Thymus (tissue), 11 donors: ENCODE measurements at regions not wholly inside any gene's neighbourhood (a gene's known extent, or its start where the extent isn't known, plus 50 kb on each side); places are given as distances from the start of the nearest gene placed in this dataset.
"Not testable (repeated sequence)": the region's sequence is repeated elsewhere in the genome, so short reads cannot be mapped to it uniquely, and the experiment has no call there.

Experiments
- DNase-seq, 9 donors: peaks; one replicate each; pipeline ENCODE4 v3.0.0-alpha.2; 2013; ENCODE audit warnings: low spot score in 9 of 9, low read depth in 6 of 9, missing footprints in 1 of 9
- H3K27ac ChIP-seq, 2 donors: one replicate each; pipeline ENCODE4 v1.5.1; 2013; ENCODE audit warnings: control low read depth in 1 of 2, low read depth in 1 of 2, low read length in 1 of 2, mild to moderate bottlenecking in 1 of 2, moderate library complexity in 1 of 2
- H3K27me3 ChIP-seq, 2 donors: one replicate each; pipeline ENCODE4 v1.5.1; 2013; ENCODE audit warnings: low read length in 1 of 2; ENCODE audit not compliant: control insufficient read depth in 2 of 2, insufficient read depth in 1 of 2
- H3K36me3 ChIP-seq, 2 donors: one replicate each; pipeline ENCODE4 v1.5.1; 2013; ENCODE audit warnings: low read length in 1 of 2, mild to moderate bottlenecking in 1 of 2, moderate library complexity in 1 of 2; ENCODE audit not compliant: control insufficient read depth in 2 of 2, insufficient read depth in 2 of 2
- H3K4me1 ChIP-seq, 2 donors: one replicate each; pipeline ENCODE4 v1.5.1; 2013; ENCODE audit warnings: low read length in 2 of 2; ENCODE audit not compliant: control insufficient read depth in 2 of 2, insufficient read depth in 2 of 2
- H3K4me3 ChIP-seq, 2 donors: one replicate each; pipeline ENCODE4 v1.5.1; 2013; ENCODE audit warnings: low read length in 2 of 2, control low read depth in 1 of 2, mild to moderate bottlenecking in 1 of 2
- H3K9me3 ChIP-seq, 2 donors: one replicate each; pipeline ENCODE4 v1.5.1; 2013; ENCODE audit warnings: low read length in 1 of 2, mild to moderate bottlenecking in 1 of 2; ENCODE audit not compliant: control insufficient read depth in 2 of 2, insufficient read depth in 1 of 2
- WGBS: extraction: QIAGEN DNeasy Blood & Tissue Kit; methylation state at CpG from one replicate; pipeline ENCODE4 v1.1.7; 2013; 5-methylcytosine and 5-hydroxymethylcytosine counted together
- donor health status: healthy.

DNA sequence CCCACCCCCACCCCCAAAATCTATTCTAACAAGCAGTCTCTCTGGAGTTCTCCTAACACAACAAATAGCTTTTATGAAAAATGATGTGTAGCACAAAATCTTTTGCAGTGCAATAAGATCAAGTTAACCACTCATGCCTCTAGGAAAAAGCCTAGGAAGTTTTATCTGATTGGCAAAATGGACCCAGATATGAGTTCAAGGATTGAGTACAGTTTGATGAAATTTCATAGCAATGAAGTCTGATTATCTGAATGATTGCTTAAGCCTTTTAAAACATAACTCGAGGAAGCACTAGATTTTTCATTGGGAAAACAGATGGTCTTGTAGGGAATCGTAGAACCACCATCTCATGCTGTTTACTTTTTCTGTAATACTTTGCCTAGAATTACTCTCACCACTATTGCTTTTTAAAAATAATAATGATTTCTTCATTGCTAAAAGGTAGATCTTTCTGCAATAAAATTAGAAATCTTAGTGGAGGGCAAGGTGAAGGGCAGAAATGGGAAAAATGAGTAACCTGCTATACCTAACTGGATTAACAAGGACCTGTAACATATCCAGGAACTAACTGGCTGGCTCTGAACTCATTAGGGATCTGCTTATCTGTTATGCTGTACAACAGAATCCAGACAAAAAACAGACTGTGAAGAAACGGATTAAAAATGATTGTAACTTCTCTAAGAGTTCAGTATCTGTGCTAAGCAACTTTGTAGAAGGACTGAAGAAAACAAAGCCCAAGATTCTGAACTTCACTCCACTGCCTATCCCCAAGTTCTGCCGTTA lies 73.7 kb upstream of the ETAA1 start:
- WGBS: 90% methylated on average over 4 of the region's 4 CpGs
- Histone ChIP-seq H3K27me3 (no peaks in the 10 kb centered on the region), H3K4me1 (no peaks in the 10 kb centered on the region), H3K36me3 (no peaks in the 10 kb centered on the region), H3K9me3 (no peaks in the 10 kb centered on the region), H3K4me3 (no peak overlapping the region), H3K27ac (no peak overlapping the region)
- DNase-seq: no peak

DNA sequence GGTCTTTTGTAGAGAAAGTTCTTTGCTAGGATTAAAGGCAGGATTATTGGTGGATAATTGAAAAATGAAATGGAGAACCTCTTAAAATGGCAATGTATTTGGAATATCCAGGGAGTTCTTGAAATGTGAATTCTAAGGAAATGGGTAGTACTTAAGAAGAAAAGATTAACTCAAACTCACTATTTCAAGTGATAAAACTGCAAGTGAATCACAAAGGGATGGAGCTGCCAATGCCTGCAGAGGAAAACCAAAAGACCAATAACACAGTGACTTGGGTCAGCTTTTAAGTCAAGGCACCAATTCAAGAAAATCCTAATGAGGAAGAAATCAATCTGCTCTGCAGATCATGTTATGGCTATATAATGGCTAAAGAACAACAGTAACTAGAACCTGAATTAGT lies 67.6 kb upstream of the ETAA1 start:
- H3K27ac ChIP-seq: no peak overlapping the region
- no peak for DNase-seq
- H3K4me1 ChIP-seq: no peaks in the 10 kb centered on the region
- no peaks in the 10 kb centered on the region for H3K27me3 ChIP-seq
- no peaks in the 10 kb centered on the region for H3K9me3 ChIP-seq
- H3K36me3 ChIP-seq: no peaks in the 10 kb centered on the region
- H3K4me3 ChIP-seq: no peak overlapping the region

DNA sequence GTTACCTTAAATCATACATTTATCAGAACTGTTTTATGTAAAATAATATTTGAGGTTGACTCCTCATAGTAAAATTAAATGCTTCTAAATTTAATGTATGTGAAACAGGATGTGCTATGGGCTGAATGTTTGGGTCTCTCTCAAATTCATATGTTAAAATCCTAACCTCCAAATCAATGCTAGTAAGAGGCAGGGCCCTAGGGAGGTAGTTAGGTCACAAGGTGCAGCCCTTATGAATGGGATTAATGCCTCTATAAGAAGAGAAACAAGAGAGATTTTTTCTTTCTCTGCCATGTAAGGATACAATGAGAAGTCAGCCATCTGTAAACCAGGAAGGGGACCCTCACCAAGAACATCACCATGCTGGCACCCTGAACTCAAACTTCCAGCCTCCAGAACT lies 67.2 kb upstream of the ETAA1 start:
- Histone ChIP-seq H3K27ac (no peak overlapping the region), H3K27me3 (no peaks in the 10 kb centered on the region), H3K36me3 (no peaks in the 10 kb centered on the region), H3K4me1 (no peaks in the 10 kb centered on the region), H3K9me3 (no peaks in the 10 kb centered on the region), H3K4me3 (no peak overlapping the region)
- DNase-seq: no peak

DNA sequence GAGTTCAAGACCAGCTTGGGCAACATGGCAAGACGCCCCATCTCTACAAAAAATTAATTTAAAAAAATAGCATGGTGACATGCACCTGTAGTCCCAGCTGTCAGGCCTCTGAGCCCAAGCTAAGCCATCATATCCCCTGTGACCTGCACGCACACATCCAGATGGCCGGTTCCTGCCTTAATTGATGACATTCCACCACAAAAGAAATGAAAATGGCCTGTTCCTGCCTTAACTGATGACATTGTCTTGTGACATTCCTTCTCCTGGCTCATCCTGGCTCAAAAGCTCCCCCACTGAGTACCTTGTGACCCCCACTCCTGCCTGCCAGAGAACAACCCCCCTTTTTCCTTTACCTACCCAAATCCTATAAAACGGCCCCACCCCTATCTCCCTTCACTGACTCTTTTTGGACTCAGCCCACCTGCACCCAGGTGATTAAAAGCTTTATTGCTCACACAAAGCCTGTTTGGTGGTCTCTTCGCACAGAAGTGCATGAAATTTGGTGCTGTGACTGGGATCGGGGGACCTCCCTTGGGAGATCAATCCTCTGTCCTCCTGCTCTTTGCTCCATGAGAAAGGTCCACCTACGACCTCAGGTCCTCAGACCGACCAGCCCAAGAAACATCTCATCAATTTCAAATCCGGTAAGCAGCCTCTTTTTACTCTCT lies 65.6 kb upstream of the ETAA1 start:
- not testable (repeated sequence) for H3K4me1 ChIP-seq, H3K27ac ChIP-seq, H3K36me3 ChIP-seq, H3K27me3 ChIP-seq, H3K9me3 ChIP-seq, DNase-seq, H3K4me3 ChIP-seq
- 94% methylated on average over 9 of the region's 9 CpGs for WGBS

DNA sequence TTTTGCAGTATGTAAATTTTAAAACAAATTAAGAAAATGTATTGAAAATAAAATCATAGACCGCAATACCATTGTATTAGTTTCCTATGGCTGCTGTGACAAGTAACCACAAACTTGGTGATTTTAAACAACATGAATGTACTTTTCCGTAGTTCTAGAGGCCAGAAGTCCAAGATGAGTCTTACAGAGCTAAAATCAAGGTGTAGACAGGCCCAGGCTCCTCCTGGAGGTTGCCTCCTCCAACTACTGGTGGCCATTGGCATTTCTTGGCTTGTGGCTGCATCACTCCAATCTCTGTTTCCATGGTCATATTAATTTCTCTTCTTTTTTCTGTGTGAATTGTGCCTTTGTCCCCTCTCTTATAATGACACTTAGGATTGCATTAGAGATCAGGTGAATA lies 59.2 kb upstream of the ETAA1 start:
- no peak overlapping the region for H3K4me3 ChIP-seq
- H3K9me3 ChIP-seq: no peaks in the 10 kb centered on the region
- no peaks in the 10 kb centered on the region for H3K4me1 ChIP-seq
- DNase-seq: no peak
- H3K27me3 ChIP-seq: no peaks in the 10 kb centered on the region
- WGBS: 79% methylated on average over 2 of the region's 2 CpGs
- no peaks in the 10 kb centered on the region for H3K36me3 ChIP-seq
- no peak overlapping the region for H3K27ac ChIP-seq

DNA sequence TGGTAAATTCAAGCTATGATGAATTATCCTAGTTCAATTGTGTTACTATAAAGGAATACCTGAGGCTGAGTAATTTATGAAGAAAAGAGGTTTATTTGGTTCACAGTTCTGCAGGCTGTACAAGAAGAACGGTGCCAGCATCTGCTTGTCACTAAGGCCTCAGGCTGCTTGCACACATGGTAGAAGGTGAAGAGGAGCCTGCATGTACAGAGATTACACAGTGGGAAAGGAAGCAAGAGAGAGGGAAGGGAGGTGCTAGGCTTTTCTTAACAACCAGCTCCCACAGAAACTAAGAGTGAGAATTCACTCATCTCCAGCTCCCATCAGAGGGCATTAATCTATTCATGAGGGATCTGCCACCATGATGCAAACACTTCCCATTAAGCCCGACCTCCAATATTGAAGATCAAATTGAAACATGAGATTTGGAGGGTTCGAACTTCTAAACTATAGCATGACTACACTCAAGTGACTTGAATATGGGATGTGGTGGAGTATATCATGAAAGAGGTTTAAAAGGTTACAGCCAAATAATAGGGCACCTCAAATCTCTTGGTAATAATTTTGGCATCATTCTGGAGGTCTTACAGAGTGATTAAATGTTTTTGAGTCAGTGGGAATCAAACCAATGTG lies 58.4 kb upstream of the ETAA1 start:
- Histone ChIP-seq H3K4me3 (no peak overlapping the region), H3K27me3 (no peaks in the 10 kb centered on the region), H3K27ac (no peak overlapping the region), H3K4me1 (no peaks in the 10 kb centered on the region), H3K36me3 (no peaks in the 10 kb centered on the region), H3K9me3 (no peaks in the 10 kb centered on the region)
- WGBS: 88% methylated on average over 3 of the region's 3 CpGs
- no peak for DNase-seq

DNA sequence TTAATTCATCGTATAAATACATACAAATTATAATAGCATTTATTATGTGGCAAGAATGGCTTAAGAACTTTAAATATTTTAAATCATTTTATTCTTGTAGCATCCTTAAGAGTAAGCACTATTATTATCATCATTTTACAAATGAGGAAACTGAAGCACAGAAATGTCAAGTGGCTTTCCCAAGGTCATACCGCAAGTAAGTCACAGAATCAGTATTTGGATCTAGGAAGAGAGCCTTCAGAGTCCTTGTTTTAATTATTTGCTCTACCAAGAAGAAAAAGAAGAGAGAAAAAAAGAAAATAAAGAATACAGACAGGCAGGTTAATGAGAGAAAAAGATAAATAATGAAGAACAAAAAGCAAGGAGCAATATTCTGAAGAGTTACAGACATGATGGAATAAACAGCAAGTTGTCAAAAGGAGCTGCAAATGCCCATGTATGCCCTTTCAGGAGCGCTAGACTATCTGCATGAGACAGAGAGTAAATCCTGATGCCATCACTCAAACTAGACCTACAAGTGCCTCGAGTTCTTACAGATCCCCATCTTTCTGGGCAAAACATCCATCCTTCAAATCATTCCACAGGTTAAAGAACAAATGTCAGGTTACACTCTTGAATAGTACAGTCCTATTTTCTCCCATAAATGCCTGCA lies 57.8 kb upstream of the ETAA1 start:
- H3K27me3 ChIP-seq: no peaks in the 10 kb centered on the region
- H3K9me3 ChIP-seq: no peaks in the 10 kb centered on the region
- no peak overlapping the region for H3K4me3 ChIP-seq
- H3K36me3 ChIP-seq: no peaks in the 10 kb centered on the region
- 87% methylated on average over 4 of the region's 4 CpGs for WGBS
- DNase-seq: no peak
- no peaks in the 10 kb centered on the region for H3K4me1 ChIP-seq
- no peak overlapping the region for H3K27ac ChIP-seq

DNA sequence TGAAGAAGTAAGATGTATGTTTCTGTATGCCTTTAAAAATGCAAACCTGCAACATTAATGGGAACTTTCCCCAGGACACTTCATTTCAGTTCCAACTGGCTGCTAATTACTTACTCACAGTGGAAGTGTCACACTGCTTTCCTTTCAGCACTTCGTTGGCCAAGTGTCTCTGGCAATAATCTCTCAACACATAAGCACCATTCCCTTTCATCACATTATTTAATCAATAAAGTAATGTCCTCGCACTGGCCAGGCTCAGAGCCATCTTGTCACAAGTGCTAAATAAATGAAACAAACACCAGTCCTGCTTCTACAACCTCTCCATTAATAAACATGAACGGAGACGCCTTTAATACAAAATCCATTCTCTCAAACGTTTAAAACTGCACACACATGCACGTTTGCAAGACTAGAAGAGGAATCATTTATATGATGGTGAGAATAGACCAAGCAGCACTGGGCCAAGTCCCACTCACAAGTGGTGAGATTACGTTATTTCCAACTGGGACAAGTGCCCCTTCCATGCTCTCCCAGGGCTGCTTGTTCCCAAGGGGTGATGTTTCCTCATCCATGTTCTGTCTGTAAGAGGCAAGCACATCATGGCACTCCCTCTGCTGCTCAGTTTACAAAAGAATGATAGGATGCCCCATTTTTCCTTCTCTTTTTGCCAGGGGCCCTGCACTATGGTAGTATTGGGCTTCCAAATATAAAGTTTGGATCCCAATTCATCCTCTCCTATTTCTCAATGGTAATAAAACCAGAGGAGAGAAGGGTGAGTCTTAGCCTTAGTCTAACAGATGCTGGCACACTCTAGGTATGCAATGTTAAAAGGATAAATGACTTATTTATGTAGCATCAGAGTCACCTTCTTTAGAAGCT lies 56.8 kb upstream of the ETAA1 start:
- WGBS: 83% methylated on average over 7 of the region's 7 CpGs
- Histone ChIP-seq H3K4me3 (no peak overlapping the region), H3K27ac (no peak overlapping the region), H3K27me3 (no peaks in the 10 kb centered on the region), H3K9me3 (no peaks in the 10 kb centered on the region), H3K4me1 (no peaks in the 10 kb centered on the region), H3K36me3 (no peaks in the 10 kb centered on the region)
- DNase-seq: no peak
